WTC11 (cell line): ENCODE measurements at regions not wholly inside any gene's neighbourhood (a gene's known extent, or its start where the extent isn't known, plus 50 kb on each side); places are given as distances from the start of the nearest gene placed in this dataset.

Experiments used
- ATAC-seq: fragments of 200-7000 bp; cut with Tn5 transposase; 2 replicates; pipeline ENCODE4 v1.10.0; 2021; ENCODE audit warnings: mild to moderate bottlenecking, moderate library complexity
- CTCF ChIA-PET: fragments of 300-600 bp; sonication (Branson Sonifier 250); formaldehyde crosslinking; loops from one replicate; lab custom pipeline; 2021; ENCODE audit warnings: antibody characterized with exemption; lab: Charles Lee
- POLR2A ChIA-PET: fragments of 350-600 bp; sonication (Branson Sonifier 250); formaldehyde crosslinking; loops from one replicate; lab custom pipeline; 2021; ENCODE audit warnings: antibody characterized with exemption; lab: Charles Lee
- DNase-seq: peaks from one replicate; pipeline ENCODE4 v3.0.0; 2021; ENCODE audit warnings: low spot score
- H3K27ac Mint-ChIP-seq: 2 replicates; pipeline ENCODE4 v1.8.0; 2021; ENCODE audit warnings: mixed read lengths
- H3K27me3 Mint-ChIP-seq: 2 replicates; pipeline ENCODE4 v1.8.0; 2021; ENCODE audit warnings: low read depth, mild to moderate bottlenecking, moderate library complexity, mixed read lengths
- H3K36me3 Mint-ChIP-seq: 2 replicates; pipeline ENCODE4 v1.8.0; 2021; ENCODE audit warnings: mixed read lengths
- H3K4me1 Mint-ChIP-seq: 2 replicates; pipeline ENCODE4 v1.8.0; 2022; ENCODE audit warnings: mixed read lengths
- H3K4me3 Mint-ChIP-seq: 2 replicates; pipeline ENCODE4 v1.8.0; 2021; ENCODE audit warnings: mild to moderate bottlenecking, moderate library complexity, mixed read lengths
- H3K9me3 Mint-ChIP-seq: 2 replicates; pipeline ENCODE4 v1.8.0; 2021; ENCODE audit warnings: mixed read lengths
- CDX4 ChIP-seq: fragments of 250-450 bp; sonication (Bioruptor Pico); IDR thresholded peaks from 2 replicates; pipeline ENCODE4 v1.9.0; 2021; ENCODE audit warnings: moderate library complexity, mild to moderate bottlenecking, inconsistent platforms, borderline replicate concordance
- CTCF ChIP-seq: fragments of 200-600 bp; IDR thresholded peaks from 2 replicates; pipeline ENCODE4 v1.8.0; 2022; ENCODE audit warnings: antibody characterized with exemption
- FOXK1 ChIP-seq: sonication (generic); formaldehyde crosslinking; IDR thresholded peaks from 2 replicates; pipeline ENCODE4 v1.8.0; 2022; ENCODE audit warnings: mild to moderate bottlenecking, moderate library complexity, missing genetic modification reagents
- GRHL2 ChIP-seq: fragments of 250-450 bp; sonication (Bioruptor Pico); IDR thresholded peaks from 2 replicates; pipeline ENCODE4 v1.8.0; 2022; ENCODE audit warnings: mild to moderate bottlenecking, moderate library complexity; ENCODE audit not compliant: insufficient replicate concordance, severe bottlenecking
- IRF1 ChIP-seq: sonication (generic); formaldehyde crosslinking; IDR thresholded peaks from 2 replicates; pipeline ENCODE4 v1.8.0; 2023; ENCODE audit warnings: missing genetic modification reagents
- JAZF1 ChIP-seq: fragments of 250-450 bp; sonication (Bioruptor Pico); IDR thresholded peaks from 2 replicates; pipeline ENCODE4 v1.9.0; 2021; ENCODE audit warnings: moderate library complexity, mild to moderate bottlenecking, inconsistent platforms
- MXD4 ChIP-seq: fragments of 250-450 bp; sonication (Bioruptor Pico); IDR thresholded peaks from 2 replicates; pipeline ENCODE4 v1.8.0; 2021; ENCODE audit warnings: mild to moderate bottlenecking, moderate library complexity, borderline replicate concordance
- NR3C1 ChIP-seq: sonication (generic); formaldehyde crosslinking; conservative IDR thresholded peaks from 2 replicates; pipeline ENCODE4 v1.8.1; 2023; ENCODE audit warnings: low read depth, mild to moderate bottlenecking, missing genetic modification reagents
- OVOL2 ChIP-seq: fragments of 250-450 bp; sonication (Bioruptor Pico); IDR thresholded peaks from 2 replicates; pipeline ENCODE4 v1.9.0; 2021; ENCODE audit warnings: mild to moderate bottlenecking, borderline replicate concordance
- PRRX2 ChIP-seq: fragments of 250-450 bp; sonication (Bioruptor Pico); IDR thresholded peaks from 2 replicates; pipeline ENCODE4 v1.8.0; 2021; ENCODE audit warnings: mild to moderate bottlenecking
- SMAD4 ChIP-seq: sonication (generic); formaldehyde crosslinking; IDR thresholded peaks from 2 replicates; pipeline ENCODE4 v1.8.0; 2022; ENCODE audit warnings: mild to moderate bottlenecking, missing genetic modification reagents
- SOX15 ChIP-seq: fragments of 250-450 bp; sonication (Bioruptor Pico); IDR thresholded peaks from 2 replicates; pipeline ENCODE4 v1.9.0; 2021; ENCODE audit warnings: mild to moderate bottlenecking
- TCF7 ChIP-seq: sonication (generic); formaldehyde crosslinking; IDR thresholded peaks from 2 replicates; pipeline ENCODE4 v1.8.0; 2022; ENCODE audit warnings: mild to moderate bottlenecking, low read depth, missing genetic modification reagents, moderate library complexity
- TP53 ChIP-seq: sonication (generic); formaldehyde crosslinking; IDR thresholded peaks from 2 replicates; pipeline ENCODE4 v1.8.1; 2023; ENCODE audit warnings: mild to moderate bottlenecking, missing genetic modification reagents
- ZNF138 ChIP-seq: sonication (generic); formaldehyde crosslinking; conservative IDR thresholded peaks from 2 replicates; pipeline ENCODE4 v1.8.1; 2022; ENCODE audit warnings: mild to moderate bottlenecking, moderate library complexity, missing genetic modification reagents
- ZNF219 ChIP-seq: sonication (generic); formaldehyde crosslinking; IDR thresholded peaks from 2 replicates; pipeline ENCODE4 v1.8.0; 2023; ENCODE audit warnings: missing genetic modification reagents, mild to moderate bottlenecking, borderline replicate concordance
- ZNF396 ChIP-seq: fragments of 250-450 bp; sonication (Bioruptor Pico); IDR thresholded peaks from 2 replicates; pipeline ENCODE4 v1.8.0; 2021; ENCODE audit warnings: mild to moderate bottlenecking, moderate library complexity, borderline replicate concordance
- ZNF416 ChIP-seq: fragments of 250-450 bp; sonication (Bioruptor Pico); IDR thresholded peaks from 2 replicates; pipeline ENCODE4 v1.9.0; 2021; ENCODE audit warnings: mild to moderate bottlenecking, inconsistent platforms
- TF ChIP-seq, protein P1 (sequence below): sonication (generic); formaldehyde crosslinking; IDR thresholded peaks from 2 replicates; pipeline ENCODE4 v1.8.1; 2023; ENCODE audit warnings: mild to moderate bottlenecking, missing genetic modification reagents, moderate library complexity
- TF ChIP-seq, protein P2 (sequence below): sonication (generic); formaldehyde crosslinking; IDR thresholded peaks from 2 replicates; pipeline ENCODE4 v1.8.0; 2023; ENCODE audit warnings: mild to moderate bottlenecking, missing genetic modification reagents
- TF ChIP-seq, protein P3 (sequence below): sonication (generic); formaldehyde crosslinking; IDR thresholded peaks from 2 replicates; pipeline ENCODE4 v1.8.1; 2022; ENCODE audit warnings: low read depth, mild to moderate bottlenecking, moderate library complexity, missing genetic modification reagents, borderline replicate concordance
- TF ChIP-seq, protein P4 (sequence below): fragments of 250-450 bp; sonication (Bioruptor Pico); IDR thresholded peaks from 2 replicates; pipeline ENCODE4 v1.9.0; 2021; ENCODE audit warnings: mild to moderate bottlenecking
- TF ChIP-seq, protein P5 (sequence below): fragments of 250-450 bp; sonication (Bioruptor Pico); IDR thresholded peaks from 2 replicates; pipeline ENCODE4 v1.8.0; 2021; ENCODE audit warnings: mild to moderate bottlenecking
- TF ChIP-seq, protein P6 (sequence below): sonication (generic); formaldehyde crosslinking; IDR thresholded peaks from 2 replicates; pipeline ENCODE4 v1.8.0; 2022; ENCODE audit warnings: mild to moderate bottlenecking, missing genetic modification reagents

GRCh38 chr4:166172619-166173018 is 299.6 kb downstream of the TLL1 start (continued):
- TF ChIP-seq CDX4 (CRISPR knock-in tag) (no peak), TCF7 (CRISPR knock-in tag) (no peak), ZNF396 (CRISPR knock-in tag) (no peak), ZNF416 (CRISPR knock-in tag) (no peak), MXD4 (no peak), IRF1 (no peak), FOXK1 (CRISPR knock-in tag) (no peak)
- TF ChIP-seq, protein P1, sequence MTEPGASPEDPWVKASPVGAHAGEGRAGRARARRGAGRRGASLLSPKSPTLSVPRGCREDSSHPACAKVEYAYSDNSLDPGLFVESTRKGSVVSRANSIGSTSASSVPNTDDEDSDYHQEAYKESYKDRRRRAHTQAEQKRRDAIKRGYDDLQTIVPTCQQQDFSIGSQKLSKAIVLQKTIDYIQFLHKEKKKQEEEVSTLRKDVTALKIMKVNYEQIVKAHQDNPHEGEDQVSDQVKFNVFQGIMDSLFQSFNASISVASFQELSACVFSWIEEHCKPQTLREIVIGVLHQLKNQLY, result no peak
- TF ChIP-seq, protein P2, sequence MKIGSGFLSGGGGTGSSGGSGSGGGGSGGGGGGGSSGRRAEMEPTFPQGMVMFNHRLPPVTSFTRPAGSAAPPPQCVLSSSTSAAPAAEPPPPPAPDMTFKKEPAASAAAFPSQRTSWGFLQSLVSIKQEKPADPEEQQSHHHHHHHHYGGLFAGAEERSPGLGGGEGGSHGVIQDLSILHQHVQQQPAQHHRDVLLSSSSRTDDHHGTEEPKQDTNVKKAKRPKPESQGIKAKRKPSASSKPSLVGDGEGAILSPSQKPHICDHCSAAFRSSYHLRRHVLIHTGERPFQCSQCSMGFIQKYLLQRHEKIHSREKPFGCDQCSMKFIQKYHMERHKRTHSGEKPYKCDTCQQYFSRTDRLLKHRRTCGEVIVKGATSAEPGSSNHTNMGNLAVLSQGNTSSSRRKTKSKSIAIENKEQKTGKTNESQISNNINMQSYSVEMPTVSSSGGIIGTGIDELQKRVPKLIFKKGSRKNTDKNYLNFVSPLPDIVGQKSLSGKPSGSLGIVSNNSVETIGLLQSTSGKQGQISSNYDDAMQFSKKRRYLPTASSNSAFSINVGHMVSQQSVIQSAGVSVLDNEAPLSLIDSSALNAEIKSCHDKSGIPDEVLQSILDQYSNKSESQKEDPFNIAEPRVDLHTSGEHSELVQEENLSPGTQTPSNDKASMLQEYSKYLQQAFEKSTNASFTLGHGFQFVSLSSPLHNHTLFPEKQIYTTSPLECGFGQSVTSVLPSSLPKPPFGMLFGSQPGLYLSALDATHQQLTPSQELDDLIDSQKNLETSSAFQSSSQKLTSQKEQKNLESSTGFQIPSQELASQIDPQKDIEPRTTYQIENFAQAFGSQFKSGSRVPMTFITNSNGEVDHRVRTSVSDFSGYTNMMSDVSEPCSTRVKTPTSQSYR (CRISPR knock-in tag), result no peak
- TF ChIP-seq, protein P3, sequence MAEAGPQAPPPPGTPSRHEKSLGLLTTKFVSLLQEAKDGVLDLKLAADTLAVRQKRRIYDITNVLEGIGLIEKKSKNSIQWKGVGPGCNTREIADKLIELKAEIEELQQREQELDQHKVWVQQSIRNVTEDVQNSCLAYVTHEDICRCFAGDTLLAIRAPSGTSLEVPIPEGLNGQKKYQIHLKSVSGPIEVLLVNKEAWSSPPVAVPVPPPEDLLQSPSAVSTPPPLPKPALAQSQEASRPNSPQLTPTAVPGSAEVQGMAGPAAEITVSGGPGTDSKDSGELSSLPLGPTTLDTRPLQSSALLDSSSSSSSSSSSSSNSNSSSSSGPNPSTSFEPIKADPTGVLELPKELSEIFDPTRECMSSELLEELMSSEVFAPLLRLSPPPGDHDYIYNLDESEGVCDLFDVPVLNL (CRISPR knock-in tag), result no peak

- H3K4me1 Mint-ChIP-seq, result no peaks in the 10 kb centered on the region
- no peaks in the 10 kb centered on the region for H3K9me3 Mint-ChIP-seq
- H3K36me3 Mint-ChIP-seq, result no peaks in the 10 kb centered on the region
- H3K27ac Mint-ChIP-seq, result no peak overlapping the region
- no peak overlapping the region for H3K4me3 Mint-ChIP-seq
- H3K27me3 Mint-ChIP-seq, result no peaks in the 10 kb centered on the region
- CTCF ChIA-PET, result no interaction called here
- DNase-seq (no peak), ATAC-seq (peak; percentile 55)
- POLR2A ChIA-PET, result no interaction called here
- TF ChIP-seq JAZF1 (CRISPR knock-in tag) (no peak), IRF1 (no peak), OVOL2 (CRISPR knock-in tag) (no peak), TP53 (no peak), SMAD4 (CRISPR knock-in tag) (no peak), SOX15 (CRISPR knock-in tag) (no peak), GRHL2 (no peak), NR3C1 (CRISPR knock-in tag) (no peak), PRRX2 (CRISPR knock-in tag) (no peak), ZNF138 (CRISPR knock-in tag) (no peak), ZNF219 (CRISPR knock-in tag) (no peak), CTCF (no peak)
- TF ChIP-seq, protein P4, sequence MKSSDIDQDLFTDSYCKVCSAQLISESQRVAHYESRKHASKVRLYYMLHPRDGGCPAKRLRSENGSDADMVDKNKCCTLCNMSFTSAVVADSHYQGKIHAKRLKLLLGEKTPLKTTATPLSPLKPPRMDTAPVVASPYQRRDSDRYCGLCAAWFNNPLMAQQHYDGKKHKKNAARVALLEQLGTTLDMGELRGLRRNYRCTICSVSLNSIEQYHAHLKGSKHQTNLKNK (CRISPR knock-in tag), result no peak
- TF ChIP-seq, protein P5, sequence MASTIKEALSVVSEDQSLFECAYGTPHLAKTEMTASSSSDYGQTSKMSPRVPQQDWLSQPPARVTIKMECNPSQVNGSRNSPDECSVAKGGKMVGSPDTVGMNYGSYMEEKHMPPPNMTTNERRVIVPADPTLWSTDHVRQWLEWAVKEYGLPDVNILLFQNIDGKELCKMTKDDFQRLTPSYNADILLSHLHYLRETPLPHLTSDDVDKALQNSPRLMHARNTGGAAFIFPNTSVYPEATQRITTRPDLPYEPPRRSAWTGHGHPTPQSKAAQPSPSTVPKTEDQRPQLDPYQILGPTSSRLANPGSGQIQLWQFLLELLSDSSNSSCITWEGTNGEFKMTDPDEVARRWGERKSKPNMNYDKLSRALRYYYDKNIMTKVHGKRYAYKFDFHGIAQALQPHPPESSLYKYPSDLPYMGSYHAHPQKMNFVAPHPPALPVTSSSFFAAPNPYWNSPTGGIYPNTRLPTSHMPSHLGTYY (CRISPR knock-in tag), result no peak
- TF ChIP-seq, protein P6, sequence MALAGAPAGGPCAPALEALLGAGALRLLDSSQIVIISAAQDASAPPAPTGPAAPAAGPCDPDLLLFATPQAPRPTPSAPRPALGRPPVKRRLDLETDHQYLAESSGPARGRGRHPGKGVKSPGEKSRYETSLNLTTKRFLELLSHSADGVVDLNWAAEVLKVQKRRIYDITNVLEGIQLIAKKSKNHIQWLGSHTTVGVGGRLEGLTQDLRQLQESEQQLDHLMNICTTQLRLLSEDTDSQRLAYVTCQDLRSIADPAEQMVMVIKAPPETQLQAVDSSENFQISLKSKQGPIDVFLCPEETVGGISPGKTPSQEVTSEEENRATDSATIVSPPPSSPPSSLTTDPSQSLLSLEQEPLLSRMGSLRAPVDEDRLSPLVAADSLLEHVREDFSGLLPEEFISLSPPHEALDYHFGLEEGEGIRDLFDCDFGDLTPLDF, result no peak
Observed at GRCh38 chr4:166174717-166175490, 301.9 kb downstream of the TLL1 start.
